ENCODE measurements at regions not wholly inside any gene's neighbourhood (a gene's known extent, or its start where the extent isn't known, plus 50 kb on each side); places are given as distances from the start of the nearest gene placed in this dataset.

DNA sequence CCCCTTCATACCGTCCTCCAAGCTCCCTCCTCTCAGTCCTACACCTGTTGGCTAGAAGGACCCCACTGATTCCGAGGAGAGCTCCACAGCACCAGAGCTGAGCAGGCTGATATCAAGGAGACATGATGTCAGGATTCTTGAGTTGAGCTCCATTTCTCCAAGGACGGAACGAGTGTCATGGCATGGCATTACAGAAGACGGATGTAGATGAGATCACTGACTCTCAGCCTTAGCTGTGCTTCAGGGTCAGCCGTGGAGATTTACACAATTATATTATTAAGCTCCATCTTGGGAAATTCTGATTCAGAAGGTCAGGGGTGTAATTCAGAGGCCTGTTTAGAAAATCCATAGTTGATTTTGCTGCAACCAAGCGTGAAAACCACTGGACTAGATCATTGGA is 428.9 kb upstream of the B3GAT1 start:
- TF ChIP-seq, protein P1, sequence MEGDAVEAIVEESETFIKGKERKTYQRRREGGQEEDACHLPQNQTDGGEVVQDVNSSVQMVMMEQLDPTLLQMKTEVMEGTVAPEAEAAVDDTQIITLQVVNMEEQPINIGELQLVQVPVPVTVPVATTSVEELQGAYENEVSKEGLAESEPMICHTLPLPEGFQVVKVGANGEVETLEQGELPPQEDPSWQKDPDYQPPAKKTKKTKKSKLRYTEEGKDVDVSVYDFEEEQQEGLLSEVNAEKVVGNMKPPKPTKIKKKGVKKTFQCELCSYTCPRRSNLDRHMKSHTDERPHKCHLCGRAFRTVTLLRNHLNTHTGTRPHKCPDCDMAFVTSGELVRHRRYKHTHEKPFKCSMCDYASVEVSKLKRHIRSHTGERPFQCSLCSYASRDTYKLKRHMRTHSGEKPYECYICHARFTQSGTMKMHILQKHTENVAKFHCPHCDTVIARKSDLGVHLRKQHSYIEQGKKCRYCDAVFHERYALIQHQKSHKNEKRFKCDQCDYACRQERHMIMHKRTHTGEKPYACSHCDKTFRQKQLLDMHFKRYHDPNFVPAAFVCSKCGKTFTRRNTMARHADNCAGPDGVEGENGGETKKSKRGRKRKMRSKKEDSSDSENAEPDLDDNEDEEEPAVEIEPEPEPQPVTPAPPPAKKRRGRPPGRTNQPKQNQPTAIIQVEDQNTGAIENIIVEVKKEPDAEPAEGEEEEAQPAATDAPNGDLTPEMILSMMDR (IDR thresholded peaks at IDR 0.05): no peak
- TF ChIP-seq POLR2A (IDR thresholded peaks at IDR 0.05): no peak

All from heart left ventricle (tissue), 13 donors.